Gastroesophageal sphincter (tissue), 4 donors: ENCODE measurements at regions not wholly inside any gene's neighbourhood (a gene's known extent, or its start where the extent isn't known, plus 50 kb on each side); places are given as distances from the start of the nearest gene placed in this dataset.

ENCODE experiments used
- ATAC-seq: fragments of 150-250 bp; one replicate; pipeline ENCODE4 v1.9.1; 2016; ENCODE audit warnings: mild to moderate bottlenecking, moderate library complexity
- H3K27ac ChIP-seq, 4 donors: fragments of 200-600 bp; sonication (generic) in 3 of 4; 1 replicate in 3 of 4; 2 replicates in 1 of 4; pipeline ENCODE4 v1.5.1; 2016 to 2019
- H3K27me3 ChIP-seq: fragments of 200-600 bp; sonication (generic); one replicate; pipeline ENCODE4 v1.5.1; 2019
- H3K36me3 ChIP-seq, 2 donors: fragments of 200-600 bp; sonication (generic); one replicate each; pipeline ENCODE4 v1.5.1; 2019; ENCODE audit warnings: control low read depth in 1 of 2
- H3K4me1 ChIP-seq, 3 donors: fragments of 200-600 bp; sonication (generic); 1 replicate in 2 of 3; 2 replicates in 1 of 3; pipeline ENCODE4 v1.5.1; 2016 to 2019; ENCODE audit warnings: control low read depth in 2 of 3
- H3K4me3 ChIP-seq, 2 donors: fragments of 200-600 bp; sonication (generic); one replicate each; pipeline ENCODE4 v1.5.1; 2019; ENCODE audit warnings: mild to moderate bottlenecking in 1 of 2, moderate library complexity in 1 of 2
- H3K9me3 ChIP-seq, 3 donors: fragments of 200-600 bp; sonication (generic); one replicate each; pipeline ENCODE4 v1.5.1; 2017 to 2019; ENCODE audit warnings: control low read depth in 2 of 3
- EP300 ChIP-seq: sonication (generic); formaldehyde crosslinking; IDR thresholded peaks from one replicate; pipeline ENCODE4 v1.6.1; 2017; ENCODE audit warnings: antibody characterized with exemption, mild to moderate bottlenecking
- POLR2A ChIP-seq, 2 donors: fragments of 450-650 bp; IDR thresholded peaks; one replicate each; pipeline ENCODE4 v1.6.1; 2017; ENCODE audit warnings: antibody characterized with exemption in 2 of 2, mild to moderate bottlenecking in 2 of 2, moderate library complexity in 1 of 2
- POLR2AphosphoS5 ChIP-seq: sonication (generic); formaldehyde crosslinking; IDR thresholded peaks from one replicate; pipeline ENCODE4 v1.6.1; 2017; ENCODE audit warnings: antibody characterized with exemption
- WGBS, 2 donors: methylation state at CpG; one replicate each; pipeline ENCODE4 v1.1.5; 2018; ENCODE audit warnings: low coverage in 1 of 2; 5-methylcytosine and 5-hydroxymethylcytosine counted together
- TF ChIP-seq, protein P1 (sequence below), 4 experiments: fragments of 200-600 bp in 2 of 4; fragments of 450-650 bp in 2 of 4; sonication (generic) in 1 of 4; IDR thresholded peaks; one replicate each; pipeline ENCODE4 v1.5.1; 2017 to 2019; ENCODE audit warnings: antibody characterized with exemption in 4 of 4, mild to moderate bottlenecking in 2 of 4, moderate library complexity in 2 of 4

DNA sequence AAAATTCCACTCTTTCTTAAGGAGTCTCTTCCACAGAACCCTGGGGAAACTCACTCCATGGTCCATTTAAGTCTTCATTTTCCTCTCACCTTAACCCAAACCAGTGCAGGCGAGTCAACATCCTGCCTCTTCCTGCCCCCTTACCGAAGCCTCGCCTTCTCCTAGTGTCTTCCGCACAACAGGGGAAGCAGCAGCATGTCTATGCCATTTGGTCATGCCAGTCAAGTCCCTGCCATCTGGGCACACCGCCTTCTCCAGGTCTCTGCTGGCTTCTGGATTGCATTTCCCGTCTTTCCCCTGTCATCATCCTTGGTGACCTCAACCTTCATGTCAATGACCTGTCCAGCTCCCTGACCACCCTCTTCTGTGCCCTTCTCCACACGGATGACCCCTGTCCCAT, 77.3 kb upstream of the FZD7 start:
- no peaks in the 10 kb centered on the region for H3K36me3 ChIP-seq
- no peak overlapping the region for H3K4me3 ChIP-seq
- no peaks in the 10 kb centered on the region for H3K9me3 ChIP-seq
- H3K4me1 ChIP-seq = peaks cover 0 to 15% (median 0%) of the 10 kb centered on the region in 3 donors
- ATAC-seq = no peak
- 83 to 84% methylated on average over 6 to 7 of the region's 7 CpGs for WGBS, 2 donors
- H3K27ac ChIP-seq = peak overlapping the region in 2 of 4 donors; percentile 8 to 63
- H3K27me3 ChIP-seq = no peaks in the 10 kb centered on the region
- TF ChIP-seq POLR2AphosphoS5 (no peak), EP300 (no peak), POLR2A (IDR thresholded peaks at IDR 0.05) (no peak)

GRCh38 chr2:201957091-201957490, 76.6 kb upstream of the FZD7 start:
- 88 to 100% methylated on average over 1 of the region's 1 CpG for WGBS, 2 donors
- TF ChIP-seq POLR2A (IDR thresholded peaks at IDR 0.05) = no peak
- no peak for TF ChIP-seq EP300
- no peak for TF ChIP-seq POLR2AphosphoS5
- TF ChIP-seq, protein P1, sequence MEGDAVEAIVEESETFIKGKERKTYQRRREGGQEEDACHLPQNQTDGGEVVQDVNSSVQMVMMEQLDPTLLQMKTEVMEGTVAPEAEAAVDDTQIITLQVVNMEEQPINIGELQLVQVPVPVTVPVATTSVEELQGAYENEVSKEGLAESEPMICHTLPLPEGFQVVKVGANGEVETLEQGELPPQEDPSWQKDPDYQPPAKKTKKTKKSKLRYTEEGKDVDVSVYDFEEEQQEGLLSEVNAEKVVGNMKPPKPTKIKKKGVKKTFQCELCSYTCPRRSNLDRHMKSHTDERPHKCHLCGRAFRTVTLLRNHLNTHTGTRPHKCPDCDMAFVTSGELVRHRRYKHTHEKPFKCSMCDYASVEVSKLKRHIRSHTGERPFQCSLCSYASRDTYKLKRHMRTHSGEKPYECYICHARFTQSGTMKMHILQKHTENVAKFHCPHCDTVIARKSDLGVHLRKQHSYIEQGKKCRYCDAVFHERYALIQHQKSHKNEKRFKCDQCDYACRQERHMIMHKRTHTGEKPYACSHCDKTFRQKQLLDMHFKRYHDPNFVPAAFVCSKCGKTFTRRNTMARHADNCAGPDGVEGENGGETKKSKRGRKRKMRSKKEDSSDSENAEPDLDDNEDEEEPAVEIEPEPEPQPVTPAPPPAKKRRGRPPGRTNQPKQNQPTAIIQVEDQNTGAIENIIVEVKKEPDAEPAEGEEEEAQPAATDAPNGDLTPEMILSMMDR (IDR thresholded peaks at IDR 0.05) = no peak
- Histone ChIP-seq H3K36me3 (no peaks in the 10 kb centered on the region), H3K4me1 (peaks cover 0 to 15% (median 0%) of the 10 kb centered on the region in 3 donors), H3K9me3 (no peaks in the 10 kb centered on the region), H3K4me3 (no peak overlapping the region), H3K27ac (no peak overlapping the region), H3K27me3 (no peaks in the 10 kb centered on the region)
- no peak for ATAC-seq

- Histone ChIP-seq H3K27me3 (no peaks in the 10 kb centered on the region), H3K9me3 (no peaks in the 10 kb centered on the region), H3K27ac (no peak overlapping the region), H3K4me3 (no peak overlapping the region), H3K36me3 (no peaks in the 10 kb centered on the region), H3K4me1 (peaks cover 0 to 15% (median 0%) of the 10 kb centered on the region in 3 donors)
- WGBS, 2 donors = 64 to 100% methylated on average over 3 to 4 of the region's 6 CpGs
- TF ChIP-seq POLR2AphosphoS5 (no peak), POLR2A (IDR thresholded peaks at IDR 0.05) (no peak), EP300 (no peak)
- no peak for ATAC-seq
These were observed 74.5 kb upstream of the FZD7 start for GRCh38 chr2:201959198-201959597.

DNA sequence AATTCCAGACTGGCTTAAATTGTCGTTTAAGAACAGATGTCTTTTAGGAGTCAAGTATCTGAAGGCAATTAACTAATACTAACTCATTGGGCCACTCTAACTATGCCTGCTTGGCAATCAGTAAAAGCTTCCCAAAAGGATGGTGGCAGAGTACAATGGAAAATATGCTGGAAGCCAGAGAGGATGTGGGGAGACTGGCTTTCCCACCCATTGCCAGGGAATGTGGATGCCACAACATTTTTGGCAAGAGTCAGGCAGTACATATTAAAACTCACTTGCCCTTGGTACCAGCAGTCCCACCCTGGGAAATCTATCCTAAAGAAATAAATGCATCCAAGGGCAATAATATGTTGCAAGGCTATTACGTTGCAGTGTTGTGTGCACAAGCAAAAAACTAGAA, 74.0 kb upstream of the FZD7 start:
- H3K27ac ChIP-seq = no peak overlapping the region
- WGBS, 2 donors = 69 to 71% methylated on average over 2 of the region's 2 CpGs
- no peak for ATAC-seq
- H3K4me3 ChIP-seq = no peak overlapping the region
- no peak for TF ChIP-seq POLR2A (IDR thresholded peaks at IDR 0.05)
- TF ChIP-seq POLR2AphosphoS5 = no peak
- TF ChIP-seq, protein P1 (IDR thresholded peaks at IDR 0.05) = no peak
- TF ChIP-seq EP300 = no peak
- no peaks in the 10 kb centered on the region for H3K9me3 ChIP-seq
- peaks cover 0 to 15% (median 0%) of the 10 kb centered on the region in 3 donors for H3K4me1 ChIP-seq
- no peaks in the 10 kb centered on the region for H3K36me3 ChIP-seq
- no peaks in the 10 kb centered on the region for H3K27me3 ChIP-seq

- no peaks in the 10 kb centered on the region for H3K9me3 ChIP-seq
- no peak overlapping the region for H3K4me3 ChIP-seq
- 82 to 86% methylated on average over 7 of the region's 7 CpGs for WGBS, 2 donors
- peaks cover 0 to 13% (median 0%) of the 10 kb centered on the region in 3 donors for H3K4me1 ChIP-seq
- TF ChIP-seq POLR2A (IDR thresholded peaks at IDR 0.05) (no peak), EP300 (no peak), POLR2AphosphoS5 (no peak)
- TF ChIP-seq, protein P1 (IDR thresholded peaks at IDR 0.05) = no peak
- no peak overlapping the region for H3K27ac ChIP-seq
- ATAC-seq = no peak
- H3K27me3 ChIP-seq = no peaks in the 10 kb centered on the region
- no peaks in the 10 kb centered on the region for H3K36me3 ChIP-seq
These were observed 73.3 kb upstream of the FZD7 start for GRCh38 chr2:201960305-201960704.

DNA sequence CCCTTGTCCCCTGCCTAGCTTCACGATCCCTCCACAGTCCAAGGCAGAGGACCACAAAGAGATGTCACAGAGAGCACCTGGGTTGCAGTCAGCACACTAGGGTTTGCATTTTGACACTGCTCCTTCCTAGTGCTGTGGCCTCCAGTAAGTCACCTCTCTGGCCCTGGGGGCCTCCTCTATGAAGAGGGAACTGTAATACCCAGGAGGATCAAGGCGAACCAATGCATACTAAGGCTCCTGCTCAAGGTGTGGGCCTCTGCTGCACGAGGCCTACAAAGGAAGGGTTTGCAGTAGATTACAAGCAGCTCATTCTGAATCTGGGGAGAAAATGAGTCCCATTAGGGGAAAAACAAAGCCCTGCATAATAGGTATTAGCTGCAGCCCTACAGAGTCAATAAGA, 72.3 kb upstream of the FZD7 start:
- WGBS, 2 donors = 100% methylated on average over 1 of the region's 3 CpGs; no CpG with 5 or more reads in 1 of the 2 donors

More for the DNA sequence above, 72.3 kb upstream of the FZD7 start:
- Histone ChIP-seq H3K4me3 (no peak overlapping the region), H3K27me3 (no peaks in the 10 kb centered on the region), H3K27ac (no peak overlapping the region), H3K4me1 (peaks cover 0 to 3% (median 0%) of the 10 kb centered on the region in 3 donors), H3K36me3 (no peaks in the 10 kb centered on the region), H3K9me3 (no peaks in the 10 kb centered on the region)
- no peak for ATAC-seq
- TF ChIP-seq, protein P1 (IDR thresholded peaks at IDR 0.05) = no peak
- TF ChIP-seq EP300 (no peak), POLR2A (IDR thresholded peaks at IDR 0.05) (no peak), POLR2AphosphoS5 (no peak)
